GM12878 (cell line): ENCODE measurements at regions not wholly inside any gene's neighbourhood (a gene's known extent, or its start where the extent isn't known, plus 50 kb on each side); places are given as distances from the start of the nearest gene placed in this dataset.

ENCODE experiments used
- ATAC-seq: fragments of 200-7000 bp; cut with Tn5 transposase; 3 replicates; pipeline ENCODE4 v1.9.1; 2020; ENCODE audit warnings: mild to moderate bottlenecking, moderate library complexity
- BruUV-seq: library from RNA; stranded (reverse); fragments of 400-500 nt; replicated peaks from 2 replicates; lab custom pipeline; 2021; lab: Mats Ljungman, UMichigan
- CTCF ChIA-PET: fragments of 300-600 bp; sonication (Branson Sonifier 250); formaldehyde crosslinking; extraction: SDS; loops from one replicate; lab custom pipeline; 2021; ENCODE audit warnings: inconsistent platforms; lab: Yijun Ruan, JAX
- POLR2A ChIA-PET: fragments of 350-600 bp; formaldehyde crosslinking; extraction: SDS; loops from one replicate; lab custom pipeline; 2021; ENCODE audit warnings: inconsistent platforms; lab: Charles Lee
- RAD21 ChIA-PET: fragments of 300-600 bp; sonication (Branson Sonifier 250); formaldehyde crosslinking; loops from one replicate; lab custom pipeline; 2023; ENCODE audit warnings: antibody characterized with exemption; ENCODE audit not compliant: unreplicated experiment; lab: Charles Lee
- SMC1A ChIA-PET: fragments of 300-600 bp; sonication (Branson Sonifier 250); formaldehyde crosslinking; loops from one replicate; lab custom pipeline; 2023; ENCODE audit not compliant: unreplicated experiment, uncharacterized antibody; lab: Charles Lee
- DNase-seq: peaks from one replicate; pipeline ENCODE4 v3.0.0-alpha.2; 2011; ENCODE audit warnings: low read depth, low spot score
- FAIRE-seq: peaks from 3 replicates; lab custom pipeline; 2011; peaks lifted over from hg19 to GRCh38; lab: Jason Lieb, UNC
- H2AFZ ChIP-seq: 2 replicates; pipeline ENCODE4 v1.6.0; 2011; ENCODE audit warnings: low read depth, low read length, control low read depth; ENCODE audit not compliant: control insufficient read depth
- H3K27ac ChIP-seq: 2 replicates; pipeline ENCODE4 v1.5.1; 2011; ENCODE audit warnings: control low read depth; ENCODE audit not compliant: control insufficient read depth, insufficient read depth
- H3K27me3 ChIP-seq, 2 experiments: replicated peaks in 1 of 2; 2 replicates each; pipeline versions ENCODE4 v1.6.0 to v1.6.1; 2011; ENCODE audit warnings: low read length in 1 of 2; ENCODE audit not compliant: control insufficient read depth in 2 of 2, insufficient read depth in 2 of 2
- H3K36me3 ChIP-seq, 2 experiments: 2 replicates each; pipeline ENCODE4 v1.5.1; 2011; ENCODE audit warnings: low read length in 1 of 2; ENCODE audit not compliant: control insufficient read depth in 2 of 2, insufficient read depth in 2 of 2
- H3K4me1 ChIP-seq: 2 replicates; pipeline ENCODE4 v1.6.1; 2011; ENCODE audit warnings: mild to moderate bottlenecking, low read length, moderate library complexity, mixed read lengths; ENCODE audit not compliant: control insufficient read depth, insufficient read depth
- H3K4me2 ChIP-seq: 2 replicates; pipeline ENCODE4 v1.6.0; 2011; ENCODE audit warnings: control low read depth; ENCODE audit not compliant: control insufficient read depth, insufficient read depth
- H3K4me3 ChIP-seq: fragments of 200-600 bp; sonication (generic); 2 replicates; pipeline ENCODE4 v1.5.1; 2016
- H3K79me2 ChIP-seq: 2 replicates; pipeline ENCODE4 v1.6.0; 2011; ENCODE audit warnings: low read length; ENCODE audit not compliant: control insufficient read depth, insufficient read depth
- H3K9ac ChIP-seq: 2 replicates; pipeline ENCODE4 v1.8.0; 2011; ENCODE audit warnings: low read length, control low read depth, mixed read lengths; ENCODE audit not compliant: control insufficient read depth, insufficient read depth
- H3K9me3 ChIP-seq: replicated peaks from 3 replicates; pipeline ENCODE4 v1.5.1; 2011; ENCODE audit warnings: mild to moderate bottlenecking, low read length; ENCODE audit not compliant: control insufficient read depth, insufficient read depth
- H4K20me1 ChIP-seq: 2 replicates; pipeline ENCODE4 v1.6.0; 2011; ENCODE audit not compliant: control insufficient read depth, insufficient read depth
- ATF3 ChIP-seq: IDR thresholded peaks from 2 replicates; pipeline ENCODE4 v1.6.1; 2011; ENCODE audit warnings: low read depth, mild to moderate bottlenecking, low read length, moderate library complexity, borderline replicate concordance; ENCODE audit errors: extremely low read depth
- BACH1 ChIP-seq: fragments of 450-650 bp; IDR thresholded peaks from 2 replicates; pipeline ENCODE4 v1.6.1; 2017; ENCODE audit warnings: mild to moderate bottlenecking, borderline replicate concordance
- BMI1 ChIP-seq: fragments of 450-650 bp; IDR thresholded peaks from 2 replicates; pipeline ENCODE4 v1.6.1; 2016; ENCODE audit warnings: mild to moderate bottlenecking, moderate library complexity, borderline replicate concordance
- CBX3 ChIP-seq: fragments of 200-600 bp; sonication (generic); IDR thresholded peaks from 2 replicates; pipeline ENCODE4 v1.6.1; 2016; ENCODE audit warnings: low read depth, borderline replicate concordance
- CHD4 ChIP-seq: fragments of 200-600 bp; sonication (generic); IDR thresholded peaks from 2 replicates; pipeline ENCODE4 v1.6.1; 2016; ENCODE audit warnings: mild to moderate bottlenecking
- CREB1 ChIP-seq: IDR thresholded peaks from 2 replicates; pipeline ENCODE4 v1.6.1; 2012; ENCODE audit warnings: low read depth, mild to moderate bottlenecking, inconsistent platforms
- HDGF ChIP-seq: fragments of 450-650 bp; IDR thresholded peaks from 2 replicates; pipeline ENCODE4 v1.6.1; 2016; ENCODE audit warnings: antibody characterized with exemption
- HSF1 ChIP-seq: fragments of 150-350 bp; IDR thresholded peaks from 2 replicates; pipeline ENCODE4 v1.6.1; 2014; ENCODE audit warnings: mild to moderate bottlenecking, low read depth, low read length
- IKZF1 ChIP-seq: fragments of 450-650 bp; conservative IDR thresholded peaks from 2 replicates; pipeline ENCODE4 v1.6.1; 2017; ENCODE audit warnings: antibody characterized with exemption, mild to moderate bottlenecking
- KAT2A ChIP-seq: conservative IDR thresholded peaks from 2 replicates; pipeline ENCODE4 v1.6.1; 2011; ENCODE audit warnings: low read depth, low read length; ENCODE audit not compliant: control insufficient read depth
- MLLT1 ChIP-seq: fragments of 450-650 bp; IDR thresholded peaks from 2 replicates; pipeline ENCODE4 v1.6.1; 2016; ENCODE audit warnings: mild to moderate bottlenecking
- POLR2AphosphoS2 ChIP-seq: IDR thresholded peaks from 2 replicates; pipeline ENCODE4 v1.6.1; 2011; ENCODE audit warnings: low read depth, mild to moderate bottlenecking, low read length, improper control_type of control experiment, moderate library complexity
- TARDBP ChIP-seq: IDR thresholded peaks from 2 replicates; pipeline ENCODE4 v1.6.1; 2016; ENCODE audit warnings: borderline replicate concordance
- YBX1 ChIP-seq: fragments of 450-650 bp; IDR thresholded peaks from 2 replicates; pipeline ENCODE4 v1.6.1; 2016; ENCODE audit warnings: antibody characterized with exemption
- ZBTB11 ChIP-seq: fragments of 450-650 bp; formaldehyde crosslinking; IDR thresholded peaks from 2 replicates; pipeline ENCODE4 v1.5.0; 2022; ENCODE audit warnings: mild to moderate bottlenecking, missing genetic modification characterization
- ZBTB33 ChIP-seq: fragments of 450-650 bp; IDR thresholded peaks from 2 replicates; pipeline ENCODE4 v1.6.1; 2017; ENCODE audit warnings: mild to moderate bottlenecking
- ZNF622 ChIP-seq: fragments of 450-650 bp; IDR thresholded peaks from 2 replicates; pipeline ENCODE4 v1.6.1; 2017; ENCODE audit warnings: mild to moderate bottlenecking, inconsistent platforms
- WGBS: methylation state at CpG from one replicate; pipeline ENCODE4 v1.1.6; 2016; ENCODE audit warnings: low lambda C conversion rate; ENCODE audit not compliant: insufficient replicate concordance, insufficient coverage; ENCODE audit errors: missing lambda C conversion rate; 5-methylcytosine and 5-hydroxymethylcytosine counted together
- in situ Hi-C: fragments of 300-500 bp; cut with MboI; formaldehyde crosslinking; loops from 9 replicates; pipeline ENCODE4 v1.14.3; 2018; ENCODE audit warnings: mixed read lengths
- intact Hi-C: fragments of 100-400 bp; cut with micrococcal nuclease; formaldehyde crosslinking; loops from one replicate; pipeline ENCODE4 v1.14.2; 2022; ENCODE audit not compliant: unreplicated experiment

GRCh38 chr5:103458497-103459040 lies 104.0 kb downstream of the NUDT12 start:
- SMC1A ChIA-PET, result no interaction called here
- TF ChIP-seq BACH1, result no peak
- TF ChIP-seq ATF3, result no peak
- no peak for TF ChIP-seq TARDBP
- no peak for TF ChIP-seq BMI1
- TF ChIP-seq CREB1, result no peak
- no peak for TF ChIP-seq POLR2AphosphoS2
- TF ChIP-seq MLLT1, result no peak
- TF ChIP-seq ZBTB33, result no peak
- TF ChIP-seq IKZF1, result no peak
- no peak for TF ChIP-seq HDGF
- TF ChIP-seq ZBTB11 (CRISPR knock-in tag), result no peak
- TF ChIP-seq CHD4, result no peak
- TF ChIP-seq KAT2A, result no peak
- no peak for TF ChIP-seq YBX1
- TF ChIP-seq ZNF622, result no peak
- no peak for TF ChIP-seq CBX3
- no peak for TF ChIP-seq HSF1

More at GRCh38 chr5:103458497-103459040, 104.0 kb downstream of the NUDT12 start:
- Histone ChIP-seq H3K79me2 (no peaks in the 10 kb centered on the region), H3K36me3 (no peaks in the 10 kb centered on the region), H3K9me3 (no peaks in the 10 kb centered on the region), H3K27me3 (no peaks in the 10 kb centered on the region), H3K4me3 (no peak overlapping the region), H3K27ac (no peak overlapping the region), H2AFZ (no peak overlapping the region), H3K4me2 (no peak overlapping the region), H3K9ac (no peak overlapping the region), H3K4me1 (no peaks in the 10 kb centered on the region), H4K20me1 (no peaks in the 10 kb centered on the region)
- FAIRE-seq (no peak), ATAC-seq (peak; percentile 65), DNase-seq (no peak)
- ChIA-PET CTCF (interaction anchor here (1.0 to 1.8 kb wide), 2 partner anchors 17 to 19 kb away, joined by 3 to 5 read pairs; no protein-coding TSS in a partner anchor), POLR2A (no interaction called here), RAD21 (interaction anchor here (1.9 kb wide), 1 partner anchor 17 kb away, joined by 9 read pairs; no protein-coding TSS in a partner anchor)
- 18% methylated on average over 3 of the region's 3 CpGs for WGBS
- in situ Hi-C loops (no loop called here), intact Hi-C loops (no loop called here)
- no TSS peak for BruUV-seq
